ENCODE measurements at regions not wholly inside any gene's neighbourhood (a gene's known extent, or its start where the extent isn't known, plus 50 kb on each side); places are given as distances from the start of the nearest gene placed in this dataset.

GRCh38 chr12:91394903-91395302, 212.3 kb upstream of the DCN start:
- DNase-seq (ENCODE audit: extremely low read depth, low read depth) = no peak

GRCh38 chr12:91388573-91388972, 206.0 kb upstream of the DCN start:
- no peak for DNase-seq (ENCODE audit: extremely low read depth, low read depth)

- DNase-seq (ENCODE audit: extremely low read depth, low read depth) = no peak
Observed at GRCh38 chr12:91387461-91388134, 205.0 kb upstream of the DCN start.

- no peak for DNase-seq (ENCODE audit: extremely low read depth, low read depth)
Observed at GRCh38 chr12:91384806-91385205, 202.2 kb upstream of the DCN start.

GRCh38 chr12:91384366-91384765, 201.7 kb upstream of the DCN start:
- no peak for DNase-seq (ENCODE audit: extremely low read depth, low read depth)

- DNase-seq (ENCODE audit: extremely low read depth, low read depth) = no peak
Observed at GRCh38 chr12:91383099-91383498, 200.5 kb upstream of the DCN start.

GRCh38 chr12:91382081-91382543, 199.5 kb upstream of the DCN start:
- peak; percentile 73 for DNase-seq (ENCODE audit: extremely low read depth, low read depth)

GRCh38 chr12:91381309-91381804, 198.7 kb upstream of the DCN start:
- peak; percentile 17 for DNase-seq (ENCODE audit: extremely low read depth, low read depth)

- no peak for DNase-seq (ENCODE audit: extremely low read depth, low read depth)
Observed at GRCh38 chr12:91380631-91381030, 198.0 kb upstream of the DCN start.

- DNase-seq (ENCODE audit: extremely low read depth, low read depth) = no peak
Observed at GRCh38 chr12:91379051-91379775, 196.6 kb upstream of the DCN start.

- no peak for DNase-seq (ENCODE audit: extremely low read depth, low read depth)
Observed at GRCh38 chr12:91377436-91377835, 194.8 kb upstream of the DCN start.

GRCh38 chr12:91373086-91373485, 190.5 kb upstream of the DCN start:
- no peak for DNase-seq (ENCODE audit: extremely low read depth, low read depth)

- no peak for DNase-seq (ENCODE audit: extremely low read depth, low read depth)
Observed at GRCh38 chr12:91370086-91370868, 187.7 kb upstream of the DCN start.

GRCh38 chr12:91368613-91369012, 186.0 kb upstream of the DCN start:
- no peak for DNase-seq (ENCODE audit: extremely low read depth, low read depth)

GRCh38 chr12:91367234-91367849, 184.7 kb upstream of the DCN start:
- DNase-seq (ENCODE audit: extremely low read depth, low read depth) = no peak

GRCh38 chr12:91364471-91365184, 182.0 kb upstream of the DCN start:
- no peak for DNase-seq (ENCODE audit: extremely low read depth, low read depth)

- peak; percentile 31 for DNase-seq (ENCODE audit: extremely low read depth, low read depth)
Observed at GRCh38 chr12:91361864-91362263, 179.2 kb upstream of the DCN start.

GRCh38 chr12:91357381-91357780, 174.8 kb upstream of the DCN start:
- no peak for DNase-seq (ENCODE audit: extremely low read depth, low read depth)

GRCh38 chr12:91356405-91356804, 173.8 kb upstream of the DCN start:
- no peak for DNase-seq (ENCODE audit: extremely low read depth, low read depth)

All from NCI-H460 (cell line).